ENCODE measurements at regions not wholly inside any gene's neighbourhood (a gene's known extent, or its start where the extent isn't known, plus 50 kb on each side); places are given as distances from the start of the nearest gene placed in this dataset.

DNA sequence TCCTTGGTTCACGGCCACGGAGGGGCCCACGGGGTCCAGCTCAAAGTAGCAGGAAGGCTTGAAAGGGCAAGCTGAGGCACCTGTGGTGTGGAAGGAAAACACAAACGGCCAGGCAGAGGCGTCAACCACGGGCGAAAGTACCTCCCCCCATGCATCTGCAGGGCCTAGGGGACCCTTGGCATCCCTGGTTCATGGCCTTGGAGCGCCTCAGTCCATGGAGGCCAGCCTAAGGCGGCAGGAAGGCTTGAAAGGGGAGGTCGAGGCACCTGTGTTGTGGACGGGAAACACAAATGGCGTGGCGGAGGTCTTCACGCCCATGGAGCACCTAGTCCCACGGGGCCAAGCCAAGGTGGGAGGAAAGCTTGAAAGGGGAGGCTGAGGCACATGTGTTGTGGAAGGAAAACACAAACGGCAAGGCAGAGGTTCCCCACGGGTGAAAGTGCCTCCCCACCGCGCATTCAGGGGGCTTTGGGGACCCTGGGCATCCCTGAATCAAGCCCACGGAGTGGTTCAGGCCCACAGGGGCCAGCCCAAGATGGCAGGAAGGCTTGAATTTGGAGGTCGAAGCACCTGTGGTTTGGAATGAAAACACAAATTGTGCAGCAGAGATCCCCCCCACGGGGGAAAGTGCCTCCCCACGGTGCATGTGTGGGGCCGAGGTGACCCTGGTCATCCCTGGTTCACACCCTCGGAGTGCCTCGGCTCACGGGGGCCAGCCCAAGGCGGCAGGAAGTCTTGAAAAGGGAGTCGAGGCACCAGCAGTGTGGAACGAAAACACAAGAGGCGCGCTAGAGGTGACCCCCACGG lies 380.8 kb downstream of the ALG10 start:
- H3F3A ChIP-seq (ENCODE audit: insufficient read depth): no peaks in the 10 kb centered on the region
- H3K4me2 ChIP-seq (ENCODE audit: low read depth, low read length, poor library complexity, severe bottlenecking): no peak overlapping the region
- peaks cover 8% of the 10 kb centered on the region; the same call in 1 of the 2 replicates for H3K9me3 ChIP-seq (ENCODE audit: insufficient read depth, low read length)

DNA sequence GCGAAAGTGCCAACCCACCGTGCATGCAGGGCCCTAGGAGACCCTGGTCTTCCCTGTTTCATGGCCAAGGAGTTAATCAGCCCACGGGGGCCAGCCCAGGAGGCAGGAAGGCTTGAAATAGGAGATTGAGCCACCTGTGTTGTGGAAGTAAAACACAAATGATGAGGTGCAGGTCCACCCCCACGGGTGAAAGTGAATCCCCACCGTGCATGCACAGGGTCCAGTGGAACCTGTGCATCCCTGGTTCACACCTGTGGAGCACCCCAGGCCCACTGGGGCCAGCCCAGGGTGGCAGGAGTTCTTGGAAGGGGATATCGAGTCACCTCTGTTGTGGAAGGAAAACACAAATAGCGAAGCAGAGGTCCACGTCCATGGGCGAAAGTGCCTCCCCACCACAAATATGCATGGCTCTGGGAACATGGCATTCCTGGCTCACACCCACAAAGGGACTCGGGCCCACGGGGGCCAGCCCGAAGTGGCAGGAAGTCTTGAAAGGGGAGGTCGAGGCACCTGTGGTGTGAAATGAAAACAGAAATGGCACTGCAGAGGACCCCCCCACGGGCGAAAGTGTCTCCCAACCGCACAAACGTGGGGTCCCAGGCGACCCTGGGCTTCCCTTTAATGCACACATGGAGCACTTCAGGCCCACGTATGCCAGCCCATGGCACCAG lies 381.5 kb downstream of the ALG10 start:
- TF ChIP-seq EZH2phosphoT487 (conservative IDR thresholded peaks at IDR 0.05; ENCODE audit: low read length): no peak
- TF ChIP-seq, protein P1, sequence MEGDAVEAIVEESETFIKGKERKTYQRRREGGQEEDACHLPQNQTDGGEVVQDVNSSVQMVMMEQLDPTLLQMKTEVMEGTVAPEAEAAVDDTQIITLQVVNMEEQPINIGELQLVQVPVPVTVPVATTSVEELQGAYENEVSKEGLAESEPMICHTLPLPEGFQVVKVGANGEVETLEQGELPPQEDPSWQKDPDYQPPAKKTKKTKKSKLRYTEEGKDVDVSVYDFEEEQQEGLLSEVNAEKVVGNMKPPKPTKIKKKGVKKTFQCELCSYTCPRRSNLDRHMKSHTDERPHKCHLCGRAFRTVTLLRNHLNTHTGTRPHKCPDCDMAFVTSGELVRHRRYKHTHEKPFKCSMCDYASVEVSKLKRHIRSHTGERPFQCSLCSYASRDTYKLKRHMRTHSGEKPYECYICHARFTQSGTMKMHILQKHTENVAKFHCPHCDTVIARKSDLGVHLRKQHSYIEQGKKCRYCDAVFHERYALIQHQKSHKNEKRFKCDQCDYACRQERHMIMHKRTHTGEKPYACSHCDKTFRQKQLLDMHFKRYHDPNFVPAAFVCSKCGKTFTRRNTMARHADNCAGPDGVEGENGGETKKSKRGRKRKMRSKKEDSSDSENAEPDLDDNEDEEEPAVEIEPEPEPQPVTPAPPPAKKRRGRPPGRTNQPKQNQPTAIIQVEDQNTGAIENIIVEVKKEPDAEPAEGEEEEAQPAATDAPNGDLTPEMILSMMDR (IDR thresholded peaks at IDR 0.05; ENCODE audit: insufficient read depth, low read length, poor library complexity, severe bottlenecking): no peak
- Histone ChIP-seq H3K27ac (ENCODE audit: low read depth, low read length) (no peak overlapping the region), H3K36me3 (ENCODE audit: low read length) (no peaks in the 10 kb centered on the region), H2AFZ (ENCODE audit: low read depth, low read length, severe bottlenecking) (no peak overlapping the region), H3F3A (ENCODE audit: insufficient read depth) (no peaks in the 10 kb centered on the region), H3K9me3 (ENCODE audit: insufficient read depth, low read length) (peaks cover 15% of the 10 kb centered on the region; the same call in 1 of the 2 replicates), H3K9me2 (replicated peaks; ENCODE audit: insufficient read depth, low read length) (no peaks in the 10 kb centered on the region), H3K27me3 (ENCODE audit: low read length) (no peaks in the 10 kb centered on the region), H3K79me2 (ENCODE audit: insufficient read depth, low read length) (no peaks in the 10 kb centered on the region), H4K20me1 (ENCODE audit: low read depth, low read length) (no peaks in the 10 kb centered on the region), H3K9ac (ENCODE audit: low read length) (no peak overlapping the region), H3K4me2 (ENCODE audit: low read depth, low read length, poor library complexity, severe bottlenecking) (no peak overlapping the region), H3K4me3 (ENCODE audit: insufficient read depth, low read length, poor library complexity, severe bottlenecking) (no peak overlapping the region)

More for the DNA sequence above, 380.8 kb downstream of the ALG10 start:
- Histone ChIP-seq H3K9me2 (replicated peaks; ENCODE audit: insufficient read depth, low read length) (no peaks in the 10 kb centered on the region), H3K36me3 (ENCODE audit: low read length) (no peaks in the 10 kb centered on the region), H2AFZ (ENCODE audit: low read depth, low read length, severe bottlenecking) (no peak overlapping the region), H3K27ac (ENCODE audit: low read depth, low read length) (no peak overlapping the region), H3K9ac (ENCODE audit: low read length) (no peak overlapping the region), H3K79me2 (ENCODE audit: insufficient read depth, low read length) (no peaks in the 10 kb centered on the region), H3K4me3 (ENCODE audit: insufficient read depth, low read length, poor library complexity, severe bottlenecking) (no peak overlapping the region), H4K20me1 (ENCODE audit: low read depth, low read length) (no peaks in the 10 kb centered on the region), H3K27me3 (ENCODE audit: low read length) (no peaks in the 10 kb centered on the region)
- TF ChIP-seq, protein P1 (IDR thresholded peaks at IDR 0.05; ENCODE audit: insufficient read depth, low read length, poor library complexity, severe bottlenecking): no peak
- TF ChIP-seq EZH2phosphoT487 (conservative IDR thresholded peaks at IDR 0.05; ENCODE audit: low read length): no peak

DNA sequence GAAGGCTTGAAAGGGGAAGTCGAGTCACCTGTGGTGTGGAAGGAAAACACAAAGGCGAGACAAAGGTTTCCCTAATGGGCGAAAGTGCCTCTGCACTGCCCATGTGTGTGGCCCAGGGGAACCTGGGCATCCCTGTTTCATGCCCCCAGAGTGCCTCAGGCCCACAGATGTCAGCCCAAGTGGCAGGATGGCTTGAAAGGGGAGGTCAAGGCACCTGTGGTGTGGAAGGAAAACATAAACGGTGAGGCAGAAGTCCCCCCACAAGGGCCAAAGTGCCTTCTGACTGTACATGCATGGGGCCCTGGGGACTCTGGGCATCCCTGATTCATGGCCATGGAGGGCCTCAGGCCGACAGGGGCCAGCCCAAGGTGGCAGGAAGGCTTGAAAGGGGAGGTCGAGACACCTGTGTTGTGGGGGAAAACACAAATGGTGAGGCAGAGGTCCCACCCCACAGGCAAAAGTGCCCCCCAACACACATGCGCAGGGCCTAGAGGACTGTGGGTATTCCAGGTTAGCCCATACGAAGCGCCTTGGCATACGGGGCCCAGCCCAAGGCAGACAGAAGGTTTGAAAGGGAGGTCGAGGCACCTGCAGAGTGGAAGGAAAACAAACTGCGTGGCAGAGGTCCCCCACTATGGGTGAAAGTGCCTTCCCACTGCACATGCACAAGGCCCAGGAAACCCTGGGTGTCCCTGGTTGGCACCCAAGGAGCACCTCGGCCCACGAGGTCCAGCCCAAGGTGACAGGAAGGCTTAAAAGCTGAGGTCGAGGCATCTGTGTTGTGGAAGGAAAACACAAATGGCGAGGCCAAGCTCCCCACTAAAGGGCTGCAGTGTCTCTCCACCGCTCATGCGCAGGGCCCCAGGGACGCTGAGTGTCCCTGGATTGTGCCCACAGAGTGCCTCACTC lies 382.3 kb downstream of the ALG10 start:
- Histone ChIP-seq H3K4me3 (ENCODE audit: insufficient read depth, low read length, poor library complexity, severe bottlenecking) (no peak overlapping the region), H3K9me3 (ENCODE audit: insufficient read depth, low read length) (peaks cover 18% of the 10 kb centered on the region; the same call in 1 of the 2 replicates), H4K20me1 (ENCODE audit: low read depth, low read length) (no peaks in the 10 kb centered on the region), H3K27ac (ENCODE audit: low read depth, low read length) (no peak overlapping the region), H3K9me2 (replicated peaks; ENCODE audit: insufficient read depth, low read length) (no peaks in the 10 kb centered on the region), H3K9ac (ENCODE audit: low read length) (no peak overlapping the region), H3K36me3 (ENCODE audit: low read length) (no peaks in the 10 kb centered on the region), H3K79me2 (ENCODE audit: insufficient read depth, low read length) (no peaks in the 10 kb centered on the region), H2AFZ (ENCODE audit: low read depth, low read length, severe bottlenecking) (no peak overlapping the region), H3K4me2 (ENCODE audit: low read depth, low read length, poor library complexity, severe bottlenecking) (no peak overlapping the region), H3K27me3 (ENCODE audit: low read length) (no peaks in the 10 kb centered on the region), H3F3A (ENCODE audit: insufficient read depth) (no peaks in the 10 kb centered on the region)
- TF ChIP-seq EZH2phosphoT487 (conservative IDR thresholded peaks at IDR 0.05; ENCODE audit: low read length): no peak
- TF ChIP-seq, protein P1 (IDR thresholded peaks at IDR 0.05; ENCODE audit: insufficient read depth, low read length, poor library complexity, severe bottlenecking): no peak
